ENCODE measurements at regions not wholly inside any gene's neighbourhood (a gene's known extent, or its start where the extent isn't known, plus 50 kb on each side); places are given as distances from the start of the nearest gene placed in this dataset.

DNA sequence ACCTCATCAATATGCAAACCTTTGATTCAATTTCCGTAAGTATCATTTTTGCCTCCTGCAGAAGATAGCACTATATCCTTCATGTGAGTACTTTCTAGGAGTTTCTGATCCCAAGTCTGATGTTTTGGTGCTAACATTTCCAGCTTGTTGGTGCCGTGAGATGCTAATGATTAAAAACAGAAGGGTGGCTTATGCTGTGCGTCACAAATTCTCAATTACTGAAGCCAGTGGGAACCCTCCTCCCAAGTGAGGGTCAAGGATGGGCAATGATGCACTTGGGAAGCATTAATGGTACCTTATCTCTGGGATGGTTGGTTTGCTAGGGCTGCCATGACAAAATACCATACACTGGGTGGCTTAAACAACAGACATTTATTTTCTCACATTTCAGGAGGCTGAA is 123.0 kb downstream of the FOXD1 start:
- Mint-ChIP-seq H3K9me3 (ENCODE audit: unreplicated experiment) (no peaks in the 10 kb centered on the region), H3K4me3 (ENCODE audit: unreplicated experiment) (no peak overlapping the region), H3K27ac (ENCODE audit: unreplicated experiment) (no peak overlapping the region), H3K36me3 (ENCODE audit: low read depth, unreplicated experiment) (no peaks in the 10 kb centered on the region), H3K4me1 (ENCODE audit: unreplicated experiment) (no peaks in the 10 kb centered on the region), H3K27me3 (ENCODE audit: unreplicated experiment) (peaks cover 2% of the 10 kb centered on the region)
- no peak for DNase-seq (ENCODE audit: low spot score)
- TF ChIP-seq, protein P1, sequence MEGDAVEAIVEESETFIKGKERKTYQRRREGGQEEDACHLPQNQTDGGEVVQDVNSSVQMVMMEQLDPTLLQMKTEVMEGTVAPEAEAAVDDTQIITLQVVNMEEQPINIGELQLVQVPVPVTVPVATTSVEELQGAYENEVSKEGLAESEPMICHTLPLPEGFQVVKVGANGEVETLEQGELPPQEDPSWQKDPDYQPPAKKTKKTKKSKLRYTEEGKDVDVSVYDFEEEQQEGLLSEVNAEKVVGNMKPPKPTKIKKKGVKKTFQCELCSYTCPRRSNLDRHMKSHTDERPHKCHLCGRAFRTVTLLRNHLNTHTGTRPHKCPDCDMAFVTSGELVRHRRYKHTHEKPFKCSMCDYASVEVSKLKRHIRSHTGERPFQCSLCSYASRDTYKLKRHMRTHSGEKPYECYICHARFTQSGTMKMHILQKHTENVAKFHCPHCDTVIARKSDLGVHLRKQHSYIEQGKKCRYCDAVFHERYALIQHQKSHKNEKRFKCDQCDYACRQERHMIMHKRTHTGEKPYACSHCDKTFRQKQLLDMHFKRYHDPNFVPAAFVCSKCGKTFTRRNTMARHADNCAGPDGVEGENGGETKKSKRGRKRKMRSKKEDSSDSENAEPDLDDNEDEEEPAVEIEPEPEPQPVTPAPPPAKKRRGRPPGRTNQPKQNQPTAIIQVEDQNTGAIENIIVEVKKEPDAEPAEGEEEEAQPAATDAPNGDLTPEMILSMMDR (IDR thresholded peaks at IDR 0.05; ENCODE audit: unreplicated experiment) = no peak

DNA sequence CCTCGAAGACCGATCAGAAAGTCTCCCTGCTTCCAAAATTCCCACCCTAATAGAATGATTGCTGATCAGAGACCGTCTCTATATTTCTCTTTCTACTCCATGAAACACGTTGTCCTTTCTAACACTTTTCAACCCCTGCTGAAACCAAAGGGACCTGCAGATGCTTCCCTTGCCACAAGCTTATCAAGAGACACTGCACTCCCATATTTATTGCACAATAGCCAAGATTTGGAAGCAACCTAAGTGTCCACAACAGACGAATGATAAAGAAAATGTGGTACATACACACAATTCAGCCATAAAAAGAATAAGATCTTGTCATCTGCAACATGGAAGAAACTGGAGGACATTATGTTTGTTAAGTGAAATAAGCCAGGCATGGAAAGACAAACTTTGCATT is 125.1 kb downstream of the FOXD1 start:
- H3K27ac Mint-ChIP-seq (ENCODE audit: unreplicated experiment) = no peak overlapping the region
- no peaks in the 10 kb centered on the region for H3K4me1 Mint-ChIP-seq (ENCODE audit: unreplicated experiment)
- H3K36me3 Mint-ChIP-seq (ENCODE audit: low read depth, unreplicated experiment) = no peaks in the 10 kb centered on the region
- H3K9me3 Mint-ChIP-seq (ENCODE audit: unreplicated experiment) = no peaks in the 10 kb centered on the region
- TF ChIP-seq, protein P1 (IDR thresholded peaks at IDR 0.05; ENCODE audit: unreplicated experiment) = no peak
- peaks cover 2% of the 10 kb centered on the region for H3K27me3 Mint-ChIP-seq (ENCODE audit: unreplicated experiment)
- no peak overlapping the region for H3K4me3 Mint-ChIP-seq (ENCODE audit: unreplicated experiment)
- no peak for DNase-seq (ENCODE audit: low spot score)

DNA sequence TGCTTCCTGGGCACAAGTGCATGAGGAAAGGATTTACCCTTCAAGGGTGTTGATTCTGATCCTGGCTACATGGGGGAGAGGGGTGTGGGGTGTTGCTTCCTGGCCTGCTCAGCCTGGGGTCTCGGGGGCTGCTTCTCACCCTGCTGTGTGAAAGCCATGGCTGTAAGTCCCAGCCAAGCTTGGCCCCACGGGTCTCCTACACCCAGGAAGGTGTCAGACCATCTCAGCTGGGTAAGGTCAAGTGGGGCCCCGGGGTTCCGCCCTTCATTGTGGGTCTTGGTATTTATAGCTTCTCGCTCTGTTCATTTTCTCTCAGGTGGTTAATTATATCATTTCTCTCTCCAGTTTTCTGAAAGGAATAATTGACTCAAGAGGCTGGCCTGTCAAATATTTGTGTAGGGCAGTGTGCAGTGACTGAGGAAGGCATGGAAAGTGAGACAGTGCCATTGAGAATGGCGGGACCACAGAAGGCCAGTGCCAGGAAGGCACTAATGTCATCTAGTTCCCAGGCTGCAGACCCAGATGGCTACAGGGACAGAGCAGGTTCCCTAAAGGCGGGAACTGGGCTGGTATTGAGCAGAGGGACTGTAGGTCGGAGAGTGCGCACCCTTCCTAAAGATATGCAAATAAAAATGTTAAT is 126.0 kb downstream of the FOXD1 start:
- Mint-ChIP-seq H3K4me1 (ENCODE audit: unreplicated experiment) (no peaks in the 10 kb centered on the region), H3K36me3 (ENCODE audit: low read depth, unreplicated experiment) (no peaks in the 10 kb centered on the region), H3K27ac (ENCODE audit: unreplicated experiment) (no peak overlapping the region), H3K4me3 (ENCODE audit: unreplicated experiment) (no peak overlapping the region), H3K9me3 (ENCODE audit: unreplicated experiment) (no peaks in the 10 kb centered on the region), H3K27me3 (ENCODE audit: unreplicated experiment) (peaks cover 2% of the 10 kb centered on the region)
- TF ChIP-seq, protein P1 (IDR thresholded peaks at IDR 0.05; ENCODE audit: unreplicated experiment) = no peak
- no peak for DNase-seq (ENCODE audit: low spot score)

DNA sequence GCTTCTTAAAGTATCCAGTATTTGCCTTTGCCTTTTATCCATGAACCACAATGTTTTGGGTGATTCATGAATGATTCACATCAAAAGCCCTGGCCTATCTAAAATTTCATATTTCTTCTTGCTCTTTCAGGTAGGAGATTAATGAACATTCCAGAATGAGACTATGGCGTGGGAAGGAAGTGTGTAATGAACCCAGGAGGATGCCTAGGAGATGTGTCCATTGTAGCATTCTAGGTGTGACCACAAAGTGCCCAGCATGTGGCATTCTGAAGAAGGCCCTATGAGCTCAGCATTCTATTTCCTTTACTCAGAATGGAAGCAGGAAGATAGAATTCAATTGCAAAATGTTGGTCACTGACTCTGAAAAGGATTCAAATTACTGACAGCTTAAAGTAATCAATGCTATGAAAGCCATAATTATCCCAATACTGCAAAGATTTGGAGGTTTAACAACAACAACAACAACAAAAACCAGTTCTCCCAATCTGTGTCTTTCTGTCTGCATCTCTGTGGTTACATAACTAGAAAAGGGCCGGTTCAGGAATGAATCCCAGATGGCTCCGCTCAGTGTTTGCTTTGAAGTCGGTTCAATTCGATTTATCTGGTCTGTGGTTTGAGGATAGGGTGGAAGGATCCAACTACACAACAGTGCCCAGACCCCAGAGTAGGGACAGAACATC is 126.7 kb downstream of the FOXD1 start:
- TF ChIP-seq, protein P1 (IDR thresholded peaks at IDR 0.05; ENCODE audit: unreplicated experiment) = no peak
- H3K36me3 Mint-ChIP-seq (ENCODE audit: low read depth, unreplicated experiment) = no peaks in the 10 kb centered on the region
- no peaks in the 10 kb centered on the region for H3K4me1 Mint-ChIP-seq (ENCODE audit: unreplicated experiment)
- H3K27me3 Mint-ChIP-seq (ENCODE audit: unreplicated experiment) = peaks cover 2% of the 10 kb centered on the region
- DNase-seq (ENCODE audit: low spot score) = no peak
- no peak overlapping the region for H3K4me3 Mint-ChIP-seq (ENCODE audit: unreplicated experiment)
- no peaks in the 10 kb centered on the region for H3K9me3 Mint-ChIP-seq (ENCODE audit: unreplicated experiment)
- H3K27ac Mint-ChIP-seq (ENCODE audit: unreplicated experiment) = no peak overlapping the region

DNA sequence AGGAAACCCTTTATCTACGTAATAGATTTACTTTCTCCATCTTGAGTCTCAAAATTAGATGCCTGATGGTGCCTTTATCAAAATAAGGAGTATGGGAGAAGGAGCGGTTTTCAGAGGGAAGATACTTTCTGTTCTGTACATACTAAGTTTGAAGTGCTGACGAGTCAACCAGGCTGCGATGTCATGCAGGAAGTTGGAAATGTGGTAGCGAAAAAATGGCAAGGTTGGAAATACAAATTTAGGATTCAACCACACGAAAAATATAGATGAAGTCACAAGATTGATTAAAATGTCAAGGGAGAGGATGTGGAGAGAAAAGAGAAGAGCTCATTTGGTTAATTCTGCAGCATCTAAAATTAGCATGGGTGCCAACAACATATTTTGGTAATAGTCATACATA is 129.5 kb downstream of the FOXD1 start:
- Mint-ChIP-seq H3K4me3 (ENCODE audit: unreplicated experiment) (no peak overlapping the region), H3K4me1 (ENCODE audit: unreplicated experiment) (no peaks in the 10 kb centered on the region)

More for the DNA sequence above, 129.5 kb downstream of the FOXD1 start:
- no peaks in the 10 kb centered on the region for H3K9me3 Mint-ChIP-seq (ENCODE audit: unreplicated experiment)
- H3K36me3 Mint-ChIP-seq (ENCODE audit: low read depth, unreplicated experiment) = no peaks in the 10 kb centered on the region
- TF ChIP-seq, protein P1 (IDR thresholded peaks at IDR 0.05; ENCODE audit: unreplicated experiment) = no peak
- H3K27me3 Mint-ChIP-seq (ENCODE audit: unreplicated experiment) = peaks cover under 1% of the 10 kb centered on the region
- no peak overlapping the region for H3K27ac Mint-ChIP-seq (ENCODE audit: unreplicated experiment)
- no peak for DNase-seq (ENCODE audit: low spot score)

All from endothelial cell (in vitro differentiated cells).